ENCODE measurements at regions not wholly inside any gene's neighbourhood (a gene's known extent, or its start where the extent isn't known, plus 50 kb on each side); places are given as distances from the start of the nearest gene placed in this dataset.

- TF ChIP-seq CTCF (IDR thresholded peaks at IDR 0.05; ENCODE audit: borderline replicate concordance, extremely low read depth, low read length, poor library complexity, severe bottlenecking) (no peak), EZH2 (IDR thresholded peaks at IDR 0.05; ENCODE audit: borderline replicate concordance, low read depth, low read length, severe bottlenecking) (no peak)
These were observed 123.0 kb upstream of the DYRK2 start for GRCh38 chr12:67525617-67525884.
